ENCODE measurements at regions not wholly inside any gene's neighbourhood (a gene's known extent, or its start where the extent isn't known, plus 50 kb on each side); places are given as distances from the start of the nearest gene placed in this dataset.

GRCh38 chr7:79716329-79716728, 262.9 kb upstream of the MAGI2 start:
- TF ChIP-seq, protein P1, sequence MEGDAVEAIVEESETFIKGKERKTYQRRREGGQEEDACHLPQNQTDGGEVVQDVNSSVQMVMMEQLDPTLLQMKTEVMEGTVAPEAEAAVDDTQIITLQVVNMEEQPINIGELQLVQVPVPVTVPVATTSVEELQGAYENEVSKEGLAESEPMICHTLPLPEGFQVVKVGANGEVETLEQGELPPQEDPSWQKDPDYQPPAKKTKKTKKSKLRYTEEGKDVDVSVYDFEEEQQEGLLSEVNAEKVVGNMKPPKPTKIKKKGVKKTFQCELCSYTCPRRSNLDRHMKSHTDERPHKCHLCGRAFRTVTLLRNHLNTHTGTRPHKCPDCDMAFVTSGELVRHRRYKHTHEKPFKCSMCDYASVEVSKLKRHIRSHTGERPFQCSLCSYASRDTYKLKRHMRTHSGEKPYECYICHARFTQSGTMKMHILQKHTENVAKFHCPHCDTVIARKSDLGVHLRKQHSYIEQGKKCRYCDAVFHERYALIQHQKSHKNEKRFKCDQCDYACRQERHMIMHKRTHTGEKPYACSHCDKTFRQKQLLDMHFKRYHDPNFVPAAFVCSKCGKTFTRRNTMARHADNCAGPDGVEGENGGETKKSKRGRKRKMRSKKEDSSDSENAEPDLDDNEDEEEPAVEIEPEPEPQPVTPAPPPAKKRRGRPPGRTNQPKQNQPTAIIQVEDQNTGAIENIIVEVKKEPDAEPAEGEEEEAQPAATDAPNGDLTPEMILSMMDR (IDR thresholded peaks at IDR 0.05): no peak
- TF ChIP-seq POLR2A (IDR thresholded peaks at IDR 0.05): no peak
